SU-DHL-6 (cell line): ENCODE measurements at regions not wholly inside any gene's neighbourhood (a gene's known extent, or its start where the extent isn't known, plus 50 kb on each side); places are given as distances from the start of the nearest gene placed in this dataset.

Source experiments
- H2AFZ ChIP-seq: fragments of 200-600 bp; sonication (generic); 2 replicates; pipeline ENCODE4 v1.6.1; 2014; ENCODE audit warnings: low read depth, mild to moderate bottlenecking, moderate library complexity, mixed read lengths, antibody characterized with exemption, low read length; ENCODE audit not compliant: severe bottlenecking
- H3F3A ChIP-seq: fragments of 200-600 bp; shearing (Covaris generic); 2 replicates; pipeline ENCODE4 v1.6.0; 2016; ENCODE audit warnings: antibody characterized with exemption, mild to moderate bottlenecking; ENCODE audit not compliant: insufficient read depth
- H3K27ac ChIP-seq: fragments of 200-600 bp; sonication (generic); 2 replicates; pipeline ENCODE4 v1.5.1; 2016; ENCODE audit warnings: low read depth, mild to moderate bottlenecking, low read length, moderate library complexity, mixed read lengths
- H3K27me3 ChIP-seq: fragments of 200-600 bp; sonication (generic), shearing (Covaris generic); 2 replicates; pipeline ENCODE4 v1.6.0; 2014; ENCODE audit warnings: mild to moderate bottlenecking, low read length
- H3K36me3 ChIP-seq: fragments of 200-600 bp; sonication (generic); 2 replicates; pipeline ENCODE4 v1.6.1; 2014; ENCODE audit warnings: mild to moderate bottlenecking, low read length, mixed read lengths
- H3K4me2 ChIP-seq: fragments of 300-600, 200-600 bp; shearing (Covaris generic), sonication (generic); 2 replicates; pipeline ENCODE4 v1.6.0; 2014; ENCODE audit warnings: low read length, low read depth, mild to moderate bottlenecking; ENCODE audit not compliant: poor library complexity, severe bottlenecking
- H3K4me3 ChIP-seq: fragments of 200-600 bp; sonication (generic); 2 replicates; pipeline ENCODE4 v1.5.1; 2014; ENCODE audit warnings: antibody characterized with exemption, low read length, mild to moderate bottlenecking, mixed read lengths; ENCODE audit not compliant: insufficient read depth, poor library complexity, severe bottlenecking
- H3K79me2 ChIP-seq: fragments of 200-600 bp; sonication (generic); 2 replicates; pipeline ENCODE4 v1.6.1; 2014; ENCODE audit warnings: mild to moderate bottlenecking, low read length, moderate library complexity; ENCODE audit not compliant: insufficient read depth
- H3K9ac ChIP-seq: fragments of 200-600 bp; sonication (generic); 2 replicates; pipeline ENCODE4 v1.7.0; 2014; ENCODE audit warnings: mild to moderate bottlenecking, low read length
- H3K9me2 ChIP-seq: fragments of 200-600 bp; sonication (generic); replicated peaks from 2 replicates; pipeline ENCODE4 v1.6.1; 2014; ENCODE audit warnings: low read length; ENCODE audit not compliant: insufficient read depth
- H3K9me3 ChIP-seq: fragments of 200-600 bp; sonication (generic); 2 replicates; pipeline ENCODE4 v1.6.1; 2014; ENCODE audit warnings: low read length, mixed read lengths; ENCODE audit not compliant: insufficient read depth
- H4K20me1 ChIP-seq: fragments of 200-600 bp; sonication (generic); 2 replicates; pipeline ENCODE4 v1.6.1; 2014; ENCODE audit warnings: low read depth, mild to moderate bottlenecking, antibody characterized with exemption, low read length, moderate library complexity, mixed read lengths
- EZH2phosphoT487 ChIP-seq: fragments of 200-600 bp; sonication (generic), shearing (Covaris generic); conservative IDR thresholded peaks from 2 replicates; pipeline ENCODE4 v1.6.1; 2018; ENCODE audit warnings: mild to moderate bottlenecking, antibody characterized with exemption, low read length, moderate library complexity, mixed read lengths
- TF ChIP-seq, protein P1 (sequence below): fragments of 200-600 bp; sonication (generic); IDR thresholded peaks from one replicate; pipeline ENCODE4 v1.5.1; 2017; ENCODE audit warnings: antibody characterized with exemption, mild to moderate bottlenecking, low read length, moderate library complexity; ENCODE audit not compliant: insufficient read depth, poor library complexity, severe bottlenecking

DNA sequence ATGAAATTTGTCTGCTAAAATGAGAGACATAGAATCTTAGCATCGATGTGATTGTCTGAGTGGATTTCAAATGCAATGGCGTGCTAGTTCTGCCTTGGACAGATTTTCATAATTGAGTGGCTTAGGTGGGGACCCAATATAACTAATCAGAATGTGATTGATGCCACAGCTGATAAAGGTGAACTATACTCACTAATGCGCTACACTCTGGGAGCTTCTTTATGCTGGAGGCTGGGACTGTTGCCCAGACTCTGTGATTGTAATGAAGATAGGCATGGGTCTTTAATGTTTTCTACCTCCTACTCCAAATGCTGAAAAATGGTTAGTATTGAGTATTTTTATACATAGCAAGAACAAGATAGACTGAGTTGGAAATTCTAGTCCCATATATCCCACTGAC is 339.5 kb upstream of the SLC39A10 start:
- Histone ChIP-seq H2AFZ (no peak overlapping the region), H3K27ac (no peak overlapping the region), H3K27me3 (no peaks in the 10 kb centered on the region)

DNA sequence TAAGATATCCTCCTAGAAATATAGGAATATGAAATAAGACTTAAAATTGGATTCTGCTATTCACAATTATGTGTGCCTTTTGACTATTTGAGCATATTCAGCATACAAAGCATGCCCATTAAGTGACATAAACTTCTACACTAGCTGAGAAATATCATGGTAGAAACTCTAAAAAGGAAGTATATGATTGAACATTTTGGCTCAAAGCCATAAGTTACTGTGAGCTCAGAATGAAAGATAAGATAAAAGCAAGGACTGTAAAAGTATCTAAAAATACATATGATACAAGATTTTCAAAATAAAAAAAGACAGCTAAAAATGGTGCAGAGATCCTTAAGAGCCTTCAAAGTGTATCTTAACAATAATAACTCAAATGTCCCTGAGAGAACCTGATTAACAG is 340.5 kb upstream of the SLC39A10 start:
- Histone ChIP-seq H3K9ac (no peak overlapping the region), H3K36me3 (no peaks in the 10 kb centered on the region), H3K27me3 (no peaks in the 10 kb centered on the region), H3K9me3 (no peaks in the 10 kb centered on the region), H3K4me3 (no peak overlapping the region), H3K9me2 (no peaks in the 10 kb centered on the region), H3K27ac (no peak overlapping the region), H3F3A (no peaks in the 10 kb centered on the region), H4K20me1 (no peaks in the 10 kb centered on the region), H3K4me2 (no peak overlapping the region), H2AFZ (no peak overlapping the region), H3K79me2 (no peaks in the 10 kb centered on the region)
- TF ChIP-seq EZH2phosphoT487, result no peak
- TF ChIP-seq, protein P1, sequence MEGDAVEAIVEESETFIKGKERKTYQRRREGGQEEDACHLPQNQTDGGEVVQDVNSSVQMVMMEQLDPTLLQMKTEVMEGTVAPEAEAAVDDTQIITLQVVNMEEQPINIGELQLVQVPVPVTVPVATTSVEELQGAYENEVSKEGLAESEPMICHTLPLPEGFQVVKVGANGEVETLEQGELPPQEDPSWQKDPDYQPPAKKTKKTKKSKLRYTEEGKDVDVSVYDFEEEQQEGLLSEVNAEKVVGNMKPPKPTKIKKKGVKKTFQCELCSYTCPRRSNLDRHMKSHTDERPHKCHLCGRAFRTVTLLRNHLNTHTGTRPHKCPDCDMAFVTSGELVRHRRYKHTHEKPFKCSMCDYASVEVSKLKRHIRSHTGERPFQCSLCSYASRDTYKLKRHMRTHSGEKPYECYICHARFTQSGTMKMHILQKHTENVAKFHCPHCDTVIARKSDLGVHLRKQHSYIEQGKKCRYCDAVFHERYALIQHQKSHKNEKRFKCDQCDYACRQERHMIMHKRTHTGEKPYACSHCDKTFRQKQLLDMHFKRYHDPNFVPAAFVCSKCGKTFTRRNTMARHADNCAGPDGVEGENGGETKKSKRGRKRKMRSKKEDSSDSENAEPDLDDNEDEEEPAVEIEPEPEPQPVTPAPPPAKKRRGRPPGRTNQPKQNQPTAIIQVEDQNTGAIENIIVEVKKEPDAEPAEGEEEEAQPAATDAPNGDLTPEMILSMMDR, result no peak

More for the DNA sequence above, 339.5 kb upstream of the SLC39A10 start:
- H3K9me3 ChIP-seq, result no peaks in the 10 kb centered on the region
- H3K9me2 ChIP-seq, result no peaks in the 10 kb centered on the region
- no peak overlapping the region for H3K4me2 ChIP-seq
- no peaks in the 10 kb centered on the region for H3F3A ChIP-seq
- no peaks in the 10 kb centered on the region for H4K20me1 ChIP-seq
- H3K36me3 ChIP-seq, result no peaks in the 10 kb centered on the region
- no peaks in the 10 kb centered on the region for H3K79me2 ChIP-seq
- no peak overlapping the region for H3K4me3 ChIP-seq
- TF ChIP-seq, protein P1, result no peak
- TF ChIP-seq EZH2phosphoT487, result no peak
- no peak overlapping the region for H3K9ac ChIP-seq

DNA sequence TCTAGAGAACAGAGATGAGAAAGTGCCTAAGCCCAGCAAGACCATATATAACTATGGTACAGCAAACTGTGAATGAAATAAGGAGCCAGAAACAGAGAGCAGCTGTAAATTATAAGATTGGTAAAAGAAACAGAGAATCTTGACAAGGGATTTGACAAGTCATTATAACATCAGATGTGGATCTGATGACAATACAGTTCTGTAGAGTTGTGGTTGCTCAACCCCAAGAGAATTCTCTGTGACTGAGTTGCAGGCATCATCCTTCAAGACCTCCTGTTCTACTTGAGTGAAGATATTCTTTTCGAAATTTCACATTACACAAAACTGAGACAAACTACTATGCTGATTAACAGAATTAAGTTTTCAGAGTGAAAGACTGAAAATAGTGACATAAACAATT is 343.1 kb upstream of the SLC39A10 start:
- Histone ChIP-seq H4K20me1 (no peaks in the 10 kb centered on the region), H2AFZ (no peak overlapping the region)

More for the DNA sequence above, 343.1 kb upstream of the SLC39A10 start:
- Histone ChIP-seq H3K4me2 (no peak overlapping the region), H3K27me3 (no peaks in the 10 kb centered on the region), H3K9ac (no peak overlapping the region), H3K4me3 (no peak overlapping the region), H3K9me2 (no peaks in the 10 kb centered on the region), H3K36me3 (no peaks in the 10 kb centered on the region), H3F3A (no peaks in the 10 kb centered on the region), H3K27ac (no peak overlapping the region), H3K79me2 (no peaks in the 10 kb centered on the region), H3K9me3 (no peaks in the 10 kb centered on the region)
- TF ChIP-seq, protein P1, result no peak
- no peak for TF ChIP-seq EZH2phosphoT487
